Naive thymus-derived CD4-positive, alpha-beta T cell (primary cell): ENCODE measurements at regions not wholly inside any gene's neighbourhood (a gene's known extent, or its start where the extent isn't known, plus 50 kb on each side); places are given as distances from the start of the nearest gene placed in this dataset.
"Not testable (repeated sequence)": the region's sequence is repeated elsewhere in the genome, so short reads cannot be mapped to it uniquely, and the experiment has no call there.

Experiments
- ATAC-seq: fragments of 150-1000 bp; cut with Tn5 transposase; 2 replicates; pipeline ENCODE4 v1.10.0; 2021; ENCODE audit warnings: mild to moderate bottlenecking, moderate library complexity
- CTCF ChIA-PET: fragments of 350-600 bp; sonication (Branson Sonifier 250); formaldehyde crosslinking; loops from one replicate; lab custom pipeline; 2021; ENCODE audit warnings: antibody characterized with exemption; lab: Charles Lee
- POLR2A ChIA-PET: fragments of 350-600 bp; sonication (Branson Sonifier 250); formaldehyde crosslinking; loops from one replicate; lab custom pipeline; 2021; ENCODE audit warnings: antibody characterized with exemption, inconsistent platforms; lab: Charles Lee
- DNase-seq, 9 donors: peaks; one replicate each; pipeline versions ENCODE4 v3.0.0 to v3.0.0-alpha.2; 2020 to 2022; ENCODE audit warnings: mixed read lengths in 1 of 9
- H3K27ac ChIP-seq: one replicate; pipeline ENCODE4 v1.7.0; 2013; ENCODE audit warnings: mild to moderate bottlenecking, low read depth, low read length, moderate library complexity
- H3K27me3 ChIP-seq, 2 donors: one replicate each; pipeline ENCODE4 v1.7.0; 2013; ENCODE audit warnings: low read length in 2 of 2, mild to moderate bottlenecking in 2 of 2, moderate library complexity in 2 of 2; ENCODE audit not compliant: control insufficient read depth in 2 of 2, insufficient read depth in 2 of 2
- H3K36me3 ChIP-seq, 3 experiments: 1 replicate in 2 of 3; 2 replicates in 1 of 3; pipeline ENCODE4 v1.7.0; 2013; ENCODE audit warnings: low read length in 3 of 3, mild to moderate bottlenecking in 3 of 3, moderate library complexity in 1 of 3; ENCODE audit not compliant: insufficient read depth in 3 of 3, control insufficient read depth in 2 of 3
- H3K4me1 ChIP-seq, 2 donors: one replicate each; pipeline ENCODE4 v1.7.0; 2013; ENCODE audit warnings: low read length in 2 of 2, mild to moderate bottlenecking in 2 of 2, moderate library complexity in 1 of 2; ENCODE audit not compliant: control insufficient read depth in 2 of 2, insufficient read depth in 2 of 2
- H3K4me3 ChIP-seq: 2 replicates; pipeline ENCODE4 v1.7.0; 2013; ENCODE audit warnings: mild to moderate bottlenecking, low read length
- H3K9me3 ChIP-seq, 3 experiments: 1 replicate in 2 of 3; 2 replicates in 1 of 3; pipeline ENCODE4 v1.7.0; 2013; ENCODE audit warnings: low read length in 3 of 3; ENCODE audit not compliant: control insufficient read depth in 2 of 3
- H3K27ac Mint-ChIP-seq, 9 donors: one replicate each; pipeline ENCODE4 v1.8.0; 2020 to 2022; ENCODE audit warnings: mixed read lengths in 9 of 9, mild to moderate bottlenecking in 8 of 9, moderate library complexity in 5 of 9, inconsistent platforms in 2 of 9
- H3K27me3 Mint-ChIP-seq, 5 donors: one replicate each; pipeline ENCODE4 v1.8.0; 2021 to 2022; ENCODE audit warnings: mixed read lengths in 5 of 5, mild to moderate bottlenecking in 1 of 5
- H3K36me3 Mint-ChIP-seq, 5 donors: one replicate each; pipeline ENCODE4 v1.8.0; 2020 to 2022; ENCODE audit warnings: mixed read lengths in 5 of 5, mild to moderate bottlenecking in 3 of 5, inconsistent platforms in 1 of 5
- H3K4me1 Mint-ChIP-seq, 7 donors: one replicate each; pipeline ENCODE4 v1.8.0; 2020 to 2022; ENCODE audit warnings: mixed read lengths in 7 of 7, mild to moderate bottlenecking in 3 of 7, inconsistent platforms in 1 of 7
- H3K4me3 Mint-ChIP-seq, 10 donors: one replicate each; pipeline ENCODE4 v1.8.0; 2020 to 2022; ENCODE audit warnings: mild to moderate bottlenecking in 10 of 10, mixed read lengths in 10 of 10, moderate library complexity in 6 of 10, inconsistent platforms in 2 of 10
- H3K9me3 Mint-ChIP-seq, 11 donors: one replicate each; pipeline ENCODE4 v1.8.0; 2020 to 2022; ENCODE audit warnings: mixed read lengths in 11 of 11, mild to moderate bottlenecking in 4 of 11, inconsistent platforms in 1 of 11, moderate library complexity in 1 of 11
- intact Hi-C, 2 donors: fragments of 100-400 bp; cut with micrococcal nuclease; formaldehyde crosslinking; loops; one replicate each; pipeline ENCODE4 v1.15.1; 2023

- ChIA-PET POLR2A (no interaction called here), CTCF (no interaction called here)
- Mint-ChIP-seq H3K27me3 (peaks cover 5 to 49% (median 42%) of the 10 kb centered on the region in 5 donors), H3K9me3 (peaks cover 6 to 62% (median 27%) of the 10 kb centered on the region in 11 donors), H3K4me3 (no peak overlapping the region), H3K4me1 (no peaks in the 10 kb centered on the region), H3K27ac (no peak overlapping the region), H3K36me3 (peaks cover 0 to 20% (median 6%) of the 10 kb centered on the region in 5 donors)
- DNase-seq = no peak
- Histone ChIP-seq H3K36me3 (no peaks in the 10 kb centered on the region), H3K4me1 (no peaks in the 10 kb centered on the region), H3K4me3 (no peak overlapping the region), H3K27ac (no peak overlapping the region), H3K27me3 (no peaks in the 10 kb centered on the region), H3K9me3 (peaks cover 0 to 5% (median 0%) of the 10 kb centered on the region in 3 experiments)
- intact Hi-C loops = no loop called here
- no peak for ATAC-seq
Measured at GRCh38 chr9:34862043-34862442, 96.0 kb upstream of the PHF24 start.

GRCh38 chr9:34855016-34855415, 103.1 kb upstream of the PHF24 start:
- CTCF ChIA-PET, H3K4me3 ChIP-seq, POLR2A ChIA-PET, H3K4me1 ChIP-seq, DNase-seq, H3K27ac ChIP-seq, H3K4me3 Mint-ChIP-seq, H3K4me1 Mint-ChIP-seq, intact Hi-C loops, H3K27ac Mint-ChIP-seq, H3K27me3 ChIP-seq, H3K36me3 ChIP-seq, ATAC-seq: not testable (repeated sequence)
- peaks cover 0 to 11% (median 0%) of the 10 kb centered on the region in 3 experiments for H3K9me3 ChIP-seq
- peaks cover 1 to 44% (median 39%) of the 10 kb centered on the region in 5 donors for H3K27me3 Mint-ChIP-seq
- H3K36me3 Mint-ChIP-seq = peaks cover 0 to 11% (median 5%) of the 10 kb centered on the region in 5 donors
- H3K9me3 Mint-ChIP-seq = peaks cover 2 to 40% (median 12%) of the 10 kb centered on the region in 11 donors

- intact Hi-C loops = no loop called here
- DNase-seq = no peak
- H3K9me3 ChIP-seq = no peaks in the 10 kb centered on the region
- no peak overlapping the region for H3K27ac ChIP-seq
- Mint-ChIP-seq H3K27ac (no peak overlapping the region), H3K27me3 (peaks cover 0 to 13% (median 5%) of the 10 kb centered on the region in 5 donors), H3K36me3 (no peaks in the 10 kb centered on the region), H3K4me1 (no peaks in the 10 kb centered on the region), H3K4me3 (no peak overlapping the region), H3K9me3 (no peaks in the 10 kb centered on the region)
- no peak for ATAC-seq
- H3K4me1 ChIP-seq = no peaks in the 10 kb centered on the region
- ChIA-PET CTCF (no interaction called here), POLR2A (no interaction called here)
- no peak overlapping the region for H3K4me3 ChIP-seq
- no peaks in the 10 kb centered on the region for H3K27me3 ChIP-seq
- no peaks in the 10 kb centered on the region for H3K36me3 ChIP-seq
Measured at GRCh38 chr9:34830068-34830467, 120.1 kb upstream of the CCL21 start.

GRCh38 chr9:34826999-34827538, 117.1 kb upstream of the CCL21 start:
- Histone ChIP-seq H3K9me3 (no peaks in the 10 kb centered on the region), H3K27me3 (no peaks in the 10 kb centered on the region), H3K4me3 (no peak overlapping the region), H3K4me1 (no peaks in the 10 kb centered on the region), H3K27ac (no peak overlapping the region), H3K36me3 (no peaks in the 10 kb centered on the region)
- no peak overlapping the region for H3K4me3 Mint-ChIP-seq
- peaks cover 0 to 3% (median 0%) of the 10 kb centered on the region in 11 donors for H3K9me3 Mint-ChIP-seq
- ATAC-seq (no peak), DNase-seq (no peak)
- no peaks in the 10 kb centered on the region for H3K36me3 Mint-ChIP-seq
- H3K4me1 Mint-ChIP-seq = no peaks in the 10 kb centered on the region
- peaks cover 0 to 21% (median 20%) of the 10 kb centered on the region in 5 donors for H3K27me3 Mint-ChIP-seq
- no peak overlapping the region for H3K27ac Mint-ChIP-seq
- ChIA-PET CTCF (no interaction called here), POLR2A (no interaction called here)
- intact Hi-C loops = no loop called here

- Mint-ChIP-seq H3K4me1 (no peaks in the 10 kb centered on the region), H3K4me3 (no peak overlapping the region), H3K36me3 (peaks cover 0 to 4% (median 0%) of the 10 kb centered on the region in 5 donors), H3K9me3 (peaks cover 0 to 9% (median 3%) of the 10 kb centered on the region in 11 donors), H3K27ac (no peak overlapping the region), H3K27me3 (peaks cover 2 to 31% (median 29%) of the 10 kb centered on the region in 5 donors)
- intact Hi-C loops = no loop called here
- no peaks in the 10 kb centered on the region for H3K36me3 ChIP-seq
- no peaks in the 10 kb centered on the region for H3K27me3 ChIP-seq
- H3K4me3 ChIP-seq = no peak overlapping the region
- DNase-seq = no peak
- CTCF ChIA-PET = interaction anchor here (0.6 kb wide), 1 partner anchor 313 kb away, joined by 3 read pairs; no protein-coding TSS in a partner anchor
- no peak for ATAC-seq
- H3K9me3 ChIP-seq = no peaks in the 10 kb centered on the region
- H3K27ac ChIP-seq = no peak overlapping the region
- POLR2A ChIA-PET = no interaction called here
- H3K4me1 ChIP-seq = no peaks in the 10 kb centered on the region
Measured at GRCh38 chr9:34825775-34826174, 115.8 kb upstream of the CCL21 start.

- DNase-seq (no peak), ATAC-seq (no peak)
- peaks cover 0 to 4% (median 0%) of the 10 kb centered on the region in 5 donors for H3K36me3 Mint-ChIP-seq
- no peaks in the 10 kb centered on the region for H3K36me3 ChIP-seq
- no peak overlapping the region for H3K27ac Mint-ChIP-seq
- H3K4me1 ChIP-seq = no peaks in the 10 kb centered on the region
- ChIA-PET CTCF (no interaction called here), POLR2A (no interaction called here)
- H3K27ac ChIP-seq = no peak overlapping the region
- peaks cover 0 to 28% (median 5%) of the 10 kb centered on the region in 11 donors for H3K9me3 Mint-ChIP-seq
- intact Hi-C loops = no loop called here
- no peaks in the 10 kb centered on the region for H3K9me3 ChIP-seq
- peaks cover 4 to 39% (median 24%) of the 10 kb centered on the region in 5 donors for H3K27me3 Mint-ChIP-seq
- no peak overlapping the region for H3K4me3 Mint-ChIP-seq
- no peaks in the 10 kb centered on the region for H3K4me1 Mint-ChIP-seq
- H3K27me3 ChIP-seq = no peaks in the 10 kb centered on the region
- no peak overlapping the region for H3K4me3 ChIP-seq
Measured at GRCh38 chr9:34823778-34824177, 113.8 kb upstream of the CCL21 start.

- H3K36me3 Mint-ChIP-seq = peaks cover 0 to 9% (median 0%) of the 10 kb centered on the region in 5 donors
- ChIA-PET POLR2A (no interaction called here), CTCF (no interaction called here)
- no peak overlapping the region for H3K4me3 Mint-ChIP-seq
- H3K27ac ChIP-seq = no peak overlapping the region
- H3K27me3 Mint-ChIP-seq = peaks cover 51 to 88% (median 64%) of the 10 kb centered on the region in 5 donors
- H3K36me3 ChIP-seq = no peaks in the 10 kb centered on the region
- H3K27me3 ChIP-seq = peaks cover 0 to 5% of the 10 kb centered on the region in 2 donors
- no peak overlapping the region for H3K27ac Mint-ChIP-seq
- intact Hi-C loops = no loop called here
- peaks cover 0 to 41% (median 21%) of the 10 kb centered on the region in 11 donors for H3K9me3 Mint-ChIP-seq
- peaks cover 0 to 4% (median 0%) of the 10 kb centered on the region in 7 donors for H3K4me1 Mint-ChIP-seq
- ATAC-seq (no peak), DNase-seq (no peak)
- no peak overlapping the region for H3K4me3 ChIP-seq
- H3K4me1 ChIP-seq = no peaks in the 10 kb centered on the region
- peaks cover 0 to 4% (median 0%) of the 10 kb centered on the region in 3 experiments for H3K9me3 ChIP-seq
Measured at GRCh38 chr9:34810187-34810524, 100.2 kb upstream of the CCL21 start.
